Tibial artery (tissue), 4 donors: ENCODE measurements at regions not wholly inside any gene's neighbourhood (a gene's known extent, or its start where the extent isn't known, plus 50 kb on each side); places are given as distances from the start of the nearest gene placed in this dataset.

ENCODE experiments used
- DNase-seq, 2 donors: peaks; one replicate each; pipeline ENCODE4 v3.0.0-alpha.2; 2019
- H3K27ac ChIP-seq, 2 donors: fragments of 200-600 bp; sonication (generic) in 1 of 2; 1 replicate in 1 of 2; 2 replicates in 1 of 2; pipeline ENCODE4 v1.5.1; 2018 to 2019; ENCODE audit warnings: mild to moderate bottlenecking in 1 of 2
- H3K27me3 ChIP-seq, 2 donors: fragments of 200-600 bp; sonication (generic) in 1 of 2; one replicate each; pipeline versions ENCODE4 v1.5.1 to v1.6.0; 2016 to 2019
- H3K36me3 ChIP-seq, 3 donors: fragments of 200-600 bp; sonication (generic) in 2 of 3; one replicate each; pipeline ENCODE4 v1.5.1; 2016 to 2019; ENCODE audit warnings: mild to moderate bottlenecking in 2 of 3
- H3K4me1 ChIP-seq, 4 donors: fragments of 200-600 bp; sonication (generic) in 2 of 4; 1 replicate in 3 of 4; 2 replicates in 1 of 4; pipeline ENCODE4 v1.5.1; 2016 to 2019
- H3K4me3 ChIP-seq, 2 donors: fragments of 200-600 bp; sonication (generic) in 1 of 2; 1 replicate in 1 of 2; 2 replicates in 1 of 2; pipeline ENCODE4 v1.5.1; 2018 to 2019; ENCODE audit warnings: mild to moderate bottlenecking in 2 of 2
- H3K9me3 ChIP-seq, 3 donors: fragments of 200-600 bp; sonication (generic) in 1 of 3; one replicate each; pipeline ENCODE4 v1.5.1; 2016 to 2019
- CTCF ChIP-seq, 2 experiments: fragments of 200-600 bp in 1 of 2; fragments of 450-650 bp in 1 of 2; IDR thresholded peaks; one replicate each; pipeline ENCODE4 v1.5.1; 2017 to 2019; ENCODE audit warnings: antibody characterized with exemption in 2 of 2, mild to moderate bottlenecking in 1 of 2, moderate library complexity in 1 of 2
- intact Hi-C: fragments of 100-400 bp; cut with DNase I; formaldehyde crosslinking; loops from one replicate; pipeline ENCODE4 v1.15.0; 2023; ENCODE audit warnings: low total_unique reads

DNA sequence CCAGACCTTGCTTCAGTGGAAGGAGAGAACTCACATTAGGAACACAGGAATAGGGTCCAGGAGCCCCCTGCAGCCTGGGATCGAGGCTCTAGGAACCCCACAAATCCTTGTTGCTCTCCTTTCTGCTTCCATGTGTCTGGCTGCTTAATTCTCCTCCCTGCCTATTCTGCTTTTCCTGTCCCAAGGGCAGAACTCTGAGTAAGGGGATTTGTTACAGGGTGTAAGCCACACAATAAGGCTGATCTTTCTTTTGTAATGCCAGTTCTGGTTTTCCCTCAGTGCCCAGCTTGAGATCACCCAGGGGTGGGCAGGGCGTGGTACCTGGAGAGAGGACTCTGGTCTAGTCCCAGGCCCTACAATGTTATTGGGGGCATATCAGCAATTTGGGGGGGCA, 119.6 kb upstream of the MGAT5 start:
- H3K9me3 ChIP-seq, result no peaks in the 10 kb centered on the region
- DNase-seq, result no peak
- no peaks in the 10 kb centered on the region for H3K36me3 ChIP-seq
- no peak for TF ChIP-seq CTCF (IDR thresholded peaks at IDR 0.05)
- no peak overlapping the region for H3K4me3 ChIP-seq
- H3K27ac ChIP-seq, result no peak overlapping the region
- no peaks in the 10 kb centered on the region for H3K27me3 ChIP-seq
- peaks cover 0 to 32% (median 17%) of the 10 kb centered on the region in 4 donors for H3K4me1 ChIP-seq
- intact Hi-C loops, result no loop called here

- Histone ChIP-seq H3K27me3 (no peaks in the 10 kb centered on the region), H3K9me3 (no peaks in the 10 kb centered on the region), H3K36me3 (no peaks in the 10 kb centered on the region), H3K4me3 (no peak overlapping the region), H3K4me1 (peaks cover 0 to 32% (median 17%) of the 10 kb centered on the region in 4 donors), H3K27ac (no peak overlapping the region)
- intact Hi-C loops, result no loop called here
- no peak for DNase-seq
- TF ChIP-seq CTCF (IDR thresholded peaks at IDR 0.05), result no peak
These were observed 119.0 kb upstream of the MGAT5 start for GRCh38 chr2:134134827-134135226.

DNA sequence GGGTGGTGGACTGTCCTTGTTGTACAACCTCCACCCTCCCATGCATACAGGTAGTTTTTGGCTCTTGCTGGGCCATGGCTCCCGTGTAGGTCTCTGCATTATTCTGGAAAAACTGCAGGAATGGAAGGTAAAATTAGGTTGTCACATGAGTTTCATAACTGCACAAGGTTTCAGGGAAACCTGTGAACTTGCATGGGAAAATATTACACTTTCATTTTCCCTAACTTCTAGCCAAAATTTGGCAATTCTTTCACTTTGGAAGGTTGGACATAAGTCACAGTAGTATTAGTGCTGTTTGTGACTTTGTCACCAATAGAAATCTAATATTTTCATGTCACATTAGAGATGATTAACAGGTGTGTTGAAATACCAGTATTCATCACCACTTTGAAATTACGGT, 118.1 kb upstream of the MGAT5 start:
- DNase-seq, result no peak
- TF ChIP-seq CTCF (IDR thresholded peaks at IDR 0.05), result no peak
- Histone ChIP-seq H3K27ac (no peak overlapping the region), H3K36me3 (no peaks in the 10 kb centered on the region), H3K9me3 (no peaks in the 10 kb centered on the region), H3K4me3 (no peak overlapping the region), H3K4me1 (peaks cover 0 to 37% (median 17%) of the 10 kb centered on the region in 4 donors), H3K27me3 (no peaks in the 10 kb centered on the region)
- intact Hi-C loops, result no loop called here

GRCh38 chr2:134136731-134137130, 117.1 kb upstream of the MGAT5 start:
- H3K9me3 ChIP-seq, result no peaks in the 10 kb centered on the region
- intact Hi-C loops, result no loop called here
- H3K4me3 ChIP-seq, result peak overlapping the region; percentile 36 to 42
- H3K36me3 ChIP-seq, result no peaks in the 10 kb centered on the region
- no peak for TF ChIP-seq CTCF (IDR thresholded peaks at IDR 0.05)
- DNase-seq, result no peak
- H3K4me1 ChIP-seq, result peaks cover 0 to 37% (median 17%) of the 10 kb centered on the region in 4 donors
- H3K27ac ChIP-seq, result peak overlapping the region; percentile 40 to 41
- no peaks in the 10 kb centered on the region for H3K27me3 ChIP-seq

GRCh38 chr2:134137182-134137611, 116.7 kb upstream of the MGAT5 start:
- H3K4me3 ChIP-seq, result peak overlapping the region; percentile 36 to 42
- H3K4me1 ChIP-seq, result peaks cover 0 to 40% (median 17%) of the 10 kb centered on the region in 4 donors
- peak overlapping the region; percentile 40 to 41 for H3K27ac ChIP-seq
- no peaks in the 10 kb centered on the region for H3K9me3 ChIP-seq
- H3K27me3 ChIP-seq, result no peaks in the 10 kb centered on the region
- peak in 1 of 2 donors; percentile 24 for DNase-seq
- intact Hi-C loops, result no loop called here
- H3K36me3 ChIP-seq, result no peaks in the 10 kb centered on the region
- TF ChIP-seq CTCF (IDR thresholded peaks at IDR 0.05), result no peak

DNA sequence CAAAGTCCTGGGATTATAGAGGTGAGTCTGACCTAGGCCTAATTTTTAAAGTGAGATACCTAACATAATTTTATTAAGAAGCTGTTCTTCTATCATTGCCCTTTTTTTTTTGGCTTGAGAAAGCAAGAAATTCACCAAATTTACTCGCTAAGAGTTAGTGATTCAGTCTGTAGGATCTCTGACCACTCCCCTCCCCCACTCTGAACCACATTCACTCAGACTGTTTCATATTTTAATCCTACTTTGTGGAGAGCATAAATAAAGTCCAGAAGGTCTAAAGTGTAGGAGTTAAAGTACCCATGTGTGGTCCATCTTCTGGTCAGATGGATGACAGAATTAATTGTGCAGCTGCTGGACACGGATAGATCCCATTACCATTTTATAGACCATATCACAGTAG, 115.8 kb upstream of the MGAT5 start:
- Histone ChIP-seq H3K27me3 (no peaks in the 10 kb centered on the region), H3K4me3 (no peak overlapping the region), H3K4me1 (peaks cover 0 to 37% (median 17%) of the 10 kb centered on the region in 4 donors), H3K36me3 (no peaks in the 10 kb centered on the region), H3K9me3 (no peaks in the 10 kb centered on the region), H3K27ac (peak overlapping the region in 1 of 2 donors; percentile 40)
- no peak for DNase-seq
- no peak for TF ChIP-seq CTCF (IDR thresholded peaks at IDR 0.05)
- intact Hi-C loops, result no loop called here
